ENCODE measurements at regions not wholly inside any gene's neighbourhood (a gene's known extent, or its start where the extent isn't known, plus 50 kb on each side); places are given as distances from the start of the nearest gene placed in this dataset.

DNA sequence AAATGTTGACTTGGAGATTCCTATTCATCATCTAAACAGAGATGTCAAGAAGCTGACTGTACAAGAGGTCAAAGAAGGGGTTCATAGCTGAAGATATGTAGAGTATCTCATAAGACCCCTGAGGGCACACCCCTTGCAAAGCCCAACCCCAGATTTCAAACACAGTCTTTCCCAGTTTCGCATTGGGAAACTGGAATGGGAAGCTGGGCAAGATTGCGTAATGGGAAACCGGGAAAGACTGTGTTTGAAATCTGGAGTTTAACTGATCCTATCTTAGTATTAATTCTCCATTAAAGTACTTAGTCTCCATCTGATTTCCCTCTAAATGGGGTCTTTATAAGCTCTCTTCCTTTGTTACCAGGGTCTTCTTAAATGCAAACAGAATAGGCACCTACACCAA lies 99.5 kb downstream of the FAM76B start:
- H3K27ac ChIP-seq = no peak overlapping the region
- no peak for TF ChIP-seq ZFX (IDR thresholded peaks at IDR 0.05; ENCODE audit: borderline replicate concordance)
- no peak for TF ChIP-seq CTCF (IDR thresholded peaks at IDR 0.05)

DNA sequence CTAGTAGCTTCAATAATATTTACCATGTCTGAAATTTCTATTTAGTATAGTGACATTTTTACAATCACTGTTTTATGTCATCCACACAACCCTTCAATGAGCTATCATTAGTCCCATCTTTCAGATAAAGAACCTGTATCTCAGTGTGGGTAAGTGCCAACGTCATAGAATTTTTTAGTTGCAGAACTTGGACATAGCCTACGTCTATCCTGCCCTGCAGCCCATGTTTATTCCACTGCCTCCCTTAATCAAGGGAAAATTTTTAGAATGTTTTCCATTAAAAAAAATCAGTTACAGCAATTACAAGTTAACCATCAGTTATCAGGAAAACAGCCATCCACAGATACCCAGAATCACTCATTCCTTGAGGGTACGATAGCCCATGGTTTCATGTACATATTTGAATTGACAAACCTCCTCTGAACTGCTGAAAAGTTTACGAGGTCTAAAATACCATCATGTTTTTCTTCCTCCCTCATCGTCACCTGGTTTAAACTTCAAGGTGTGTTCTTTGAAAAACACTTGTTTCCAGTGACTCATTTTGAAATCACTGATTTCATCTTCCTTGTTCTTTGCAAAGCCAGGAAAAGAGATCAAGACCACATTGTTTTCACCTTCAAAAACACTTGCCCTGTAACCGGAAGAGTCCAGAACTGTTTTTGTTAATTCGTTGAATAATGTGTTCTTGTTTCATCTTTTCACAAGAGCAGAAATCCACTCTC lies 100.9 kb downstream of the FAM76B start:
- no peak overlapping the region for H3K27ac ChIP-seq
- TF ChIP-seq CTCF (IDR thresholded peaks at IDR 0.05) (no peak), ZFX (IDR thresholded peaks at IDR 0.05; ENCODE audit: borderline replicate concordance) (no peak)

DNA sequence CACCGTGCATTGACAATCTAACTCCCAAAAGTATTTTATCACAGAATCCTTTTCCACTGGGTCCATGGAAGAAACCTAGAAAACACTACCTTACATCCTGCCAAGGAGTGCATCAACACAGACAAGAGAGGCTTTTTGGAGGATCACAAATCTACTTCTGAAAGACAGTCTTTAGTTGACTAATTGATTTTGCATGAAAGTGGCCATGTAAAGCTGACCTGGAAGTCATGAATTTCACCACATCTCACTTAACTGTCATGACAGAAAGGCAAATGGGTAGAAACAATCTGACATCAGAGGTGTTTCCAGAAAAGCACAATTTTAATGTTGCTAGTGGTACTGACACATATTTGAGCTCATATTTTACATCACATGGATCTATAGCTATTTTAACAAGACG lies 101.6 kb downstream of the FAM76B start:
- no peak overlapping the region for H3K27ac ChIP-seq
- TF ChIP-seq CTCF (IDR thresholded peaks at IDR 0.05) (no peak), ZFX (IDR thresholded peaks at IDR 0.05; ENCODE audit: borderline replicate concordance) (no peak)

DNA sequence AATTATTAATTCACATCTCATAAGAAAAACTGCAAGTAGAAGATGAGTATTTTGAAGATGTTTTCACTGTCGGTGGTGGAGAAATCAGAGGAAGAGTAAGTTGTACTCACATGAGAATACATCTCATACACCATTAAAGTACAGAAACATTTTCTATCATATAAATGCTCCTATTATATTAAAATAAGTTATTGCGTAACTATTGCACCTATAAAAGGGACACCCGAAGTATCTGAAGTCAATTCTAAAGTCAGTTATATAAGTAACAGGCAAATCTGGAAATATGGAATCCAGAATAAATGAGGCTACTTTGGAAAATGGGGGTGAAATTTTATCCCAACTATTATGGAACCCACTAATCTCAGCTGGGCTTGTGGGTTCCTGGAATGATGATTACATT lies 103.3 kb downstream of the FAM76B start:
- no peak for TF ChIP-seq CTCF (IDR thresholded peaks at IDR 0.05)
- H3K27ac ChIP-seq = no peak overlapping the region

DNA sequence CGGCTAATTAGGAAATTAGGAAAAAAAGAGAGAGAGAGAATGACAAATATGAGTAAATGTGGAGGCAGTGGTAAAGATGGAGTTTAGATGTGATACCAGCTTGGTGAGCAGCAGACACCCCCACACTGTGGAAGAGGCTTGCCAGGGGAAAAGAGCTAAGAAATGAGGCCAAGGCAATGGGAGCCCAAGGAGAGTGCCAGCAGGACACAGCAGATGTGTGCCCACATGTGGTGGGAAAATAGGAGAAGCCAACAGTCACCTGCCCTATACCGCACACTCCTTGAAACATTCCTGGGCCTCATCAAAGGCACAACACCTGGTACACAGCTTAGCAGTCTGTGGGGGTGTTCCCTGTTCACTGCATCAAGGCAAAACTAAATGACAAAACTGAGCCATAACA lies 104.9 kb downstream of the FAM76B start:
- no peak for TF ChIP-seq ZFX (IDR thresholded peaks at IDR 0.05; ENCODE audit: borderline replicate concordance)
- TF ChIP-seq CTCF (IDR thresholded peaks at IDR 0.05) = no peak
- H3K27ac ChIP-seq = no peak overlapping the region

- no peak for TF ChIP-seq ZFX (IDR thresholded peaks at IDR 0.05; ENCODE audit: borderline replicate concordance)
- TF ChIP-seq CTCF (IDR thresholded peaks at IDR 0.05) = no peak
Observed at GRCh38 chr11:95684170-95684569, 105.4 kb downstream of the FAM76B start.

DNA sequence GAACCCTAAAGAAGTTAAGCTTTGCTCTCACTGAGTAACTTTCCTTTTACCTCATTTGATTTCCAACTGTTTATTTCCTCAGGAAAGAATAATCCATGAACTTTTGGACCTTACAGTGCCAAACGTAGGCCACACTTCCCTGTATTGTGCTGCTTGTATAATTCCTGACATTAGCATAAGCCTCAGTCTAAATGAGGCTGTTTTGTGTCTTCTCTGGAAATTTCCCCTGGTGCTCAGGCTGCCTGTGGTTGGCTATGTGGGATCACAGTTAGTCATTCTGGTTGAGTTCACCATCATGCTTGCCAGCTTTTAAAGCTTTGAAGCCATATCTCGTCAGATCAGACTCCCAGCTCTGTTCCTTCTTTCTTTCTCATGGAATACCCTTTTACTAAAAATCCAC lies 107.0 kb downstream of the FAM76B start:
- no peak overlapping the region for H3K27ac ChIP-seq
- TF ChIP-seq ZFX (IDR thresholded peaks at IDR 0.05; ENCODE audit: borderline replicate concordance) (no peak), CTCF (IDR thresholded peaks at IDR 0.05) (no peak)

More at GRCh38 chr11:95684170-95684569, 105.4 kb downstream of the FAM76B start:
- no peak overlapping the region for H3K27ac ChIP-seq
